ENCODE measurements at regions not wholly inside any gene's neighbourhood (a gene's known extent, or its start where the extent isn't known, plus 50 kb on each side); places are given as distances from the start of the nearest gene placed in this dataset.

GRCh38 chr2:139864821-139865302, 1084.7 kb upstream of the NXPH2 start (continued):
- no peak for TF ChIP-seq ZNF143 (CRISPR knock-in tag; IDR thresholded peaks at IDR 0.05)
- no peak for TF ChIP-seq ZNF77 (CRISPR knock-in tag; IDR thresholded peaks at IDR 0.05)
- TF ChIP-seq MAFF (IDR thresholded peaks at IDR 0.05; ENCODE audit: low read length) = no peak
- peak; percentile 53; the same call in 1 of the 2 replicates for TF ChIP-seq SMARCE1 (IDR thresholded peaks at IDR 0.05)
- TF ChIP-seq PKNOX1 (IDR thresholded peaks at IDR 0.05) = no peak
- TF ChIP-seq SMC3 (conservative IDR thresholded peaks at IDR 0.05; ENCODE audit: insufficient read depth, low read depth, low read length) = no peak
- TF ChIP-seq MCM3 (IDR thresholded peaks at IDR 0.05) = no peak
- no peak for TF ChIP-seq SUPT5H (IDR thresholded peaks at IDR 0.05)
- TF ChIP-seq ZNF431 (CRISPR knock-in tag; IDR thresholded peaks at IDR 0.05) = no peak
- TF ChIP-seq, protein P1, sequence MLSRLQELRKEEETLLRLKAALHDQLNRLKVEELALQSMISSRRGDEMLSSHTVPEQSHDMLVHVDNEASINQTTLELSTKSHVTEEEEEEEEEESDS (CRISPR knock-in tag; IDR thresholded peaks at IDR 0.05) = no peak
- no peak for TF ChIP-seq SREBF2 (CRISPR knock-in tag; IDR thresholded peaks at IDR 0.05)
- TF ChIP-seq UBTF (IDR thresholded peaks at IDR 0.05; ENCODE audit: borderline replicate concordance in 1 of 2, low read depth in 2 of 2, low read length in 2 of 2) = no peak
- no peak for TF ChIP-seq HCFC1 (IDR thresholded peaks at IDR 0.05; ENCODE audit: low read depth, low read length)
- TF ChIP-seq ZNF184 (CRISPR knock-in tag; IDR thresholded peaks at IDR 0.05) = no peak
- TF ChIP-seq DNMT1 (IDR thresholded peaks at IDR 0.05) = no peak
- no peak for TF ChIP-seq MLX (CRISPR knock-in tag; conservative IDR thresholded peaks at IDR 0.05)
- no peak; the same call in 1 of the 2 replicates for TF ChIP-seq PATZ1 (CRISPR knock-in tag; IDR thresholded peaks at IDR 0.05; ENCODE audit: borderline replicate concordance)
- TF ChIP-seq EP400 (IDR thresholded peaks at IDR 0.05) = no peak
- TF ChIP-seq ZNF24 (IDR thresholded peaks at IDR 0.05) = no peak
- no peak for TF ChIP-seq DLX4 (CRISPR knock-in tag; IDR thresholded peaks at IDR 0.05)
- TF ChIP-seq MCM7 (IDR thresholded peaks at IDR 0.05) = no peak
- peak; percentile 89 for TF ChIP-seq GATA2 (CRISPR knock-in tag; IDR thresholded peaks at IDR 0.05)
- TF ChIP-seq POLR2AphosphoS5 (IDR thresholded peaks at IDR 0.05; ENCODE audit: control insufficient read depth, insufficient read depth, low read depth, low read length) = peak; percentile 67; the same call in 1 of the 2 replicates
- no peak for TF ChIP-seq MAFK (IDR thresholded peaks at IDR 0.05; ENCODE audit: low read length)
- no peak for TF ChIP-seq U2AF2 (optimal IDR thresholded peaks at IDR 0.05; ENCODE audit: low read depth, low read length)
- no peak for TF ChIP-seq ZNF589 (CRISPR knock-in tag; IDR thresholded peaks at IDR 0.05; ENCODE audit: low read depth)
